ENCODE measurements at regions not wholly inside any gene's neighbourhood (a gene's known extent, or its start where the extent isn't known, plus 50 kb on each side); places are given as distances from the start of the nearest gene placed in this dataset.

- DNase-seq (ENCODE audit: low read depth in 2 of 2) = no peak
These were observed 673.3 kb downstream of the KCNT2 start for GRCh38 chr1:195934817-195935553.

DNA sequence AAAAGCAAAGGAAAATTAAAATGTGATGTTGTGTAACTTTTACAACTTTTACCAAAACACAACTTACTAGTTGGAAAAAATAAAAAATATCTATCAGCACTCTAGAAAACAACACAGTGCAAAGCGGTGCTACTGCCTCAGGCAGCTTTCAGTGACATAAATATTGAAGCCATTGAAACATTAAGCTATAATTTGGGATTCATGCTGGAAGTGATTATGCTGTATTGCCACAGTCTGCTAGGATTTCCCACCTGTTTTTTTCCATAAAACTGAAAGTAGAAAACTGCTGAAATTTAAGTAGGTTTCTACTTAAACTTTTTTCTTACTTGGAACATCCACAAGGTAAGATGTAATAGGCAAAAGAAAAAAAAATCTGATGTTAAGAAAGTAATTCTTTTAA, 674.4 kb downstream of the KCNT2 start:
- no peak for DNase-seq (ENCODE audit: low read depth in 2 of 2)

GRCh38 chr1:195915826-195916225, 692.4 kb downstream of the KCNT2 start:
- DNase-seq (ENCODE audit: low read depth in 2 of 2) = no peak

DNA sequence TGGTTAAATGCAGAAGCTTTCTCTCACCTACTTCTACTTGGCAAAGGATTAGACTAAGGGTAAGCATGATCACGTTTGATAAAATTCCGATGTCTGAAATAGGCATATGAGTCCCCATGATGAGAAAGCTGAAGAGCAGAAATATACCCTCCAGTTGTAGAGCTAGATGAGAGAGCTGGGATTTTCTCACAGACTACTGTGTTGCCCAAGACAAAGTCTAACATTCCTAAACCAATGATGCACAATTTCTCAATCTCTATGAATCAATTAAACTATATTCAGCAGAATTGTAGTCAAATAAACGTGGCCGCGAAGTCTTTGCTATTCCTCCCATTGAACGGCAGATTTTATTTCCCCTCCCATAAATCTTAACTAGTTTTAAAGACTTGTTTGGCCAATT, 699.2 kb downstream of the KCNT2 start:
- DNase-seq (ENCODE audit: low read depth in 2 of 2) = no peak

DNA sequence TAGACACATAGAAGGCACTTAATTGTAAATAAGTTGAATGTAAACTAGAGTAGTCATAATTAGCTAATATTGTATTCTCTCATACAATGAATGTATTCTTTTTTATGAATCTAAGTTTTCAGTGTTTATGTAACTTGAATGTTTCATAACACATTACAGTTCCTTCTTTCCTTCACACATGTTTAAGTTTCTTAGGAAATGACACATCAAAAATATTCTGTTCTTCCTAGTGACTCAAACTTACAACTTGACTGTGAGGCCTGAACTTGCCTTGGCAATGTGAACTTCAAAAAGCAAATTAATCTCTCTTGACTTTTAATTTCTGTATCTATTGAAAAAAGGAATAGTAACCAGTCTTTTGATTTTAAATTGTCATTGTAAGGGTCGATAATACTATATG, 700.1 kb downstream of the KCNT2 start:
- DNase-seq (ENCODE audit: low read depth in 2 of 2) = no peak

DNA sequence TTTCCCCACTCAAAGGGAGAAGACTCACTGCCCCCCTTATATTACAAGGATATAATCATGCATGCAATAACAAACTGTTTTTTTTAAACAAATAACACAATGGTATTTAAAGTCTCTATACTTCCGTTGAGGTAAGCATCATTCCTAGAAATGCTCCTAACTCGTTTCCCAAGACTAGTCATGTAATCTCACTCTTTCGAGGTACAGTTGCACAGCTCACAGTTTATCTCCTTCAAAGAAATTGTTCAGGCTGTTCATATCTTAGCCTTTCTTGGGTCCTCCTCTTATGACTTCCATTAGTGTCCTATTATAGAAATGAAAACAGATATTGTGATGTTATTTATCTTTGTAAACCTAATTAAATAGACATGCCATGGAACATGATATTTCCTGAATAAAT, 705.0 kb downstream of the KCNT2 start:
- DNase-seq (ENCODE audit: low read depth in 2 of 2) = no peak

DNA sequence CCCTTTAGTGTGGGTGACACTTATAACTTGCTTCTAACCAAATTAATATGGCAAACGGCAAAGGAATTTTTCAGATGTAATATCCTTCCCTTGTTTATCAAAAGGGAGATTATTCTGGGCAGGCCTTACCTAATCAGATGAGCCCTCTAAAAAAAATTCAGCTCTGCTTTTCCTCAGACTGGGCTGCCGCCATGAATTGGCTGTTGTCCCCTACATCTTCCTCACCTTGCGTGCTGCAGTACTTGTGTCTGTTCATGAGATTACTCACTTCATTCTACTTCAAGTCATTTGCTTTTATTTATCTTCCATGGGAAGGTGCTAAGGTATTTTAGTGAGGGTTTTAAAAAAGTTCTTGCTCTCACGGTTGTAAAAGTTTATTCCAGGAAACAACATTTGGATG, 705.5 kb downstream of the KCNT2 start:
- no peak for DNase-seq (ENCODE audit: low read depth in 2 of 2)

DNA sequence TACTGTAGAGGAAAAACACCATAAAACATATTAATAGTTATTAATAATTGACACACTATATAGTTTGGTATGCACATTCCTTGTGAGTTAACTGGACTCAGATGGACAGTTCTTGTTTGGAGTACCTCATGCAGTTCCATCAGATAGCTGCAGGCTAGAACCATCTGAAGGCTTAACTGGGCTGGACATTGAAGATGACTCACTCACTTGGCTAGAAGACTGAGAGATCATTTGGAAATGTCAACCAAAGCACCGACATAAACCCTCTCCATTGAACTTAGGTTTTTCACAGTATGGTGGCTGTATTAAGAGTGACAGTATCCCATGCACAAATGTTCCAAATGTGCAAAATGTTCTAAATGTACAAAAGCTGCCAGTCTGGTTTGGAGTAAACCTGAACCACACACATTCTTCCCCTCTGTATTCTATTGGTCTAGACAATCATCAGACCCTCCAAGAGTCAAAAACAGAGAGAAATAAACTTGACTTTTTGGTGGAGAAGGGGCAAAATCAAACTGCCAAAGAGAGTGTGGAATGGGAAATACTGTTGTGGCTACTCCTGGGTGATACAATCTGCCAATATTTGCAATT, 708.4 kb downstream of the KCNT2 start:
- no peak for DNase-seq (ENCODE audit: low read depth in 2 of 2)

- DNase-seq (ENCODE audit: low read depth in 2 of 2) = no peak
These were observed 709.3 kb downstream of the KCNT2 start for GRCh38 chr1:195898924-195899323.

DNA sequence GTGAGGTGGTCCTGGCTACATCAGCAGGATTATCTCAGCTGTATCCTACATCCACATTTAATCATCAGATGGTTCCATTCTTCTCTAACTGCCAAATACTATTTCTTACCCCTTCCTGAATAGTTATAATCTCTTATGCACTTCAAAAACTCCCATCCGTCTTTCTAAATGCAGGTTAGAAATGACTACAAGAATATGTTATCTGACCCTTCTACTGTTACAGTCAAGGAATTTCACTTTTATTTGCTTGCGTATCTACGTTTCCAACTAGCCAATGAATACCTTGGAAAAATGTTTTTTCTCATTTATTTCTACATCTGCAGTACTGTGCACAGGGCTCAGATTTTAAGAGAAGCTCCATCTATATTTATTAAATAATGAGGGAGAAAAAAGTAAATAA, 709.9 kb downstream of the KCNT2 start:
- DNase-seq (ENCODE audit: low read depth in 2 of 2) = no peak

DNA sequence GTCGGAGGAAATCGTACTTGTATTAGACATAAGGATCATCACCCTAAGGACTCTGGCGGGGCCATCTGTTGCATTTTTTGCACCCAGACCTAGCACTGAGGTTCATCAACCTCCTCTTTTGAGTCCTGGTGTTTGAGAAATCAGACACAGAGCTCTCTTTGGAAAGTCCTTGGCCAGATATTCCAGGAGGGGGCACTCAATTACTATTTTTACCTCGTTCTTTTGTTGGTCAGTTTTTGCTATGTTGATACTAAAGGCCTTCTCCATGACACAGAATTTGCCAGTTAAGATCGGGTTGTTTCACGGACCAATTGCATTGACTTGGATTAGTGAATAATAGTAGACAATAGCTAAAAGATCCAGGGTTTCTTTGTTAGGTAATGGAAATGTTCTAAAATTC, 711.2 kb downstream of the KCNT2 start:
- no peak for DNase-seq (ENCODE audit: low read depth in 2 of 2)

- no peak for DNase-seq (ENCODE audit: low read depth in 2 of 2)
These were observed 713.8 kb downstream of the KCNT2 start for GRCh38 chr1:195894411-195894810.

- no peak for DNase-seq (ENCODE audit: low read depth in 2 of 2)
These were observed 722.2 kb downstream of the KCNT2 start for GRCh38 chr1:195886000-195886399.

DNA sequence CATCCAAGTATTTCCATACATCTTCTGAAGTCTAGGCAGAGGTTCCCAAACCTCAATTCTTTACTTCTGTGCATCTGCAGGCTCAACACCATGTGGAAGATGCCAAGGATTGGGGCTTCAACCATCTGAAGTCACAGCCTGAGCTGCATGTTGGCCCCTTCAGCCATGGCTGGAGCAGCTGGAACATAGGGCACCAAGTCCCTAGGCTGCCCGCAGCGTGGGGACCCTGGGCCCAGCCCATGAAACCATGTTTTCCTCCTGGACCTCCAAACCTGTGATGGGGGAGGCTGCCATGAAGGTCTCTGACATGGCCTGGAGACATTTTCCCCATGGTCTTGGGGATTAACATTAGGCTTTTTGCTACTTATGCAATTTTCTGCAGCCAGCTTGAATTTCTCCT, 729.8 kb downstream of the KCNT2 start:
- DNase-seq (ENCODE audit: low read depth in 2 of 2) = no peak

GRCh38 chr1:195876792-195877191, 731.4 kb downstream of the KCNT2 start:
- DNase-seq (ENCODE audit: low read depth in 2 of 2) = no peak

GRCh38 chr1:195872376-195872775, 735.9 kb downstream of the KCNT2 start:
- DNase-seq (ENCODE audit: low read depth in 2 of 2) = no peak

DNA sequence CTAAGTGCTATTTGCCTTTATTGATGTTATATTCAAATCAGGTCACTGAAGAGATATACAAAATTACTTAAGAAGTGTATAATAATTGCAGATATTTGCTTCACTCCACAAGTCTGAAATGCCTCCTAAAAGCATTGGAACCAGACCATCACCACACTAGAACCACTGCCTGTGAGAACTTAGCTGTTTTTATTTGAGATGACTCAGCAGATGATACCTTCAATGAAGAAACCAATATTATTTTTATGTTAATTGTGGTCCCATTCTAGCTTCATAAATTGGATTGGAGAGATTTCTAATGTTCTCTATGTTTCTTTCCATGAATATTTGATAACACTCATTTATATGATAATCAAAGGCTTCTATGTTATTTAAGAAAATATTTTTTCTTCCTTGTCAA, 740.6 kb downstream of the KCNT2 start:
- no peak for DNase-seq (ENCODE audit: low read depth in 2 of 2)

- DNase-seq (ENCODE audit: low read depth in 2 of 2) = no peak
These were observed 741.4 kb downstream of the KCNT2 start for GRCh38 chr1:195866781-195867222.

- DNase-seq (ENCODE audit: low read depth in 2 of 2) = no peak
These were observed 742.0 kb downstream of the KCNT2 start for GRCh38 chr1:195866091-195866780.

DNA sequence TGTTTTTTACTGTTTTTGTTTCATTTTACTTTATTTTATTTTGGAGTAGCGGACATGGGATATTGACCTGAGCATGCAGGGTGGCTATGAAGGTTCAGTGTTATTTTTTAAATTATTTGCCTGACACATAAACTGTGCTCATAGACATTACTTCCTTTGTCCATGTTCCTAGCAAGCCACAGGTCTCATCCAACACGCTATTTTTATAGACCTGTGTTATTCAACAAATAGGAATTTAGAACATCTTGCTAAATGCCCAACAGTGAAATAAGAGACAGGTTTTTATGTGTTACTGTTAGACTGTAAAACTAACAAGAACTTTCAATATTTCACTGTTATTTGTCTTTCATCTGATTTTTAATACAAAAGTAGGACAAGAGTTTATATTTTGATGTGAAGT, 756.4 kb downstream of the KCNT2 start:
- DNase-seq (ENCODE audit: low read depth in 2 of 2) = no peak

- no peak for DNase-seq (ENCODE audit: low read depth in 2 of 2)
These were observed 757.1 kb downstream of the KCNT2 start for GRCh38 chr1:195851016-195851601.

- DNase-seq (ENCODE audit: low read depth in 2 of 2) = no peak
These were observed 759.1 kb downstream of the KCNT2 start for GRCh38 chr1:195849180-195849579.
